Cardiac fibroblast (primary cell): ENCODE measurements at regions not wholly inside any gene's neighbourhood (a gene's known extent, or its start where the extent isn't known, plus 50 kb on each side); places are given as distances from the start of the nearest gene placed in this dataset.

Source experiments
- DNase-seq, 2 donors: peaks; one replicate each; pipeline versions ENCODE4 v3.0.0 to v3.0.0-alpha.2; 2010; ENCODE audit warnings: low read depth in 2 of 2
- H3K4me3 ChIP-seq, 2 donors: replicated peaks in 1 of 2; 1 replicate in 1 of 2; 2 replicates in 1 of 2; pipeline ENCODE4 v1.5.1; 2011; ENCODE audit warnings: low read depth in 2 of 2, low read length in 2 of 2, mild to moderate bottlenecking in 2 of 2, moderate library complexity in 1 of 2
- CTCF ChIP-seq: IDR thresholded peaks from one replicate; pipeline ENCODE4 v1.5.1; 2011; ENCODE audit warnings: low read depth, mild to moderate bottlenecking, low read length, inconsistent platforms

GRCh38 chr2:217162533-217162932 is 302.7 kb upstream of the TNP1 start:
- TF ChIP-seq CTCF, result no peak
- peak; percentile 70 to 71 for DNase-seq
- H3K4me3 ChIP-seq, result no peak overlapping the region

- no peak for TF ChIP-seq CTCF
- DNase-seq, result no peak
- no peak overlapping the region for H3K4me3 ChIP-seq
Measured at GRCh38 chr2:217160978-217161973, 301.4 kb upstream of the TNP1 start.

DNA sequence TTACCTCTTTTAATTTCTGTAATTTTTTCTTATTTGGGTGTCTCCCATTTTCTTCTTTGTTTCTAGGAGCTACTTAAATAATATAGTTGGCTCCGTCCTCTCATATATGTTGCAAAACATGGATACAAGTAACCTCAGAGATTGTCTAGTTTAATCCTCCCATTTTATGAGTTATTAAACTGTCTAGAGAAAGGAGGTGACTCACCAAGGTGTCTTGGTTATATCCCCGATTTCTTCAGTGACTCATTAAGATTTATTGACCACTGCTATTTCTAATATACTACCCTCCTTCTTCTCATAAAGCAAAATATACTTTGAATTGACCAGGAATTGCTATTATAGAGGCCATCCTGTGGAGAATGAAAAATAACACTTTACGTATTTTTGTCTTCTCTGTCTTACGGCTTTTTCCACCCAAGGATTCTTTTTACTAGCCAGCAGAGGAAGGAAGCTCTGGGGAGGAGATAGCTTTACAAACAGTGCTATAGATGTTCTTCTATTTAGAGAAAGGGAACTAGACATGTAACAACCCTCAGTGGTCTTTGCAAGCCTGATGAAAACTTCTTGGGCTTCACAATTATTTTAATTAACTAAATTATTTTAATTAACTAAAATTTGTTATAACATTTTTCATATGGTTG is 300.4 kb upstream of the TNP1 start:
- no peak for TF ChIP-seq CTCF
- DNase-seq, result peak in 1 of 2 donors; percentile 14

DNA sequence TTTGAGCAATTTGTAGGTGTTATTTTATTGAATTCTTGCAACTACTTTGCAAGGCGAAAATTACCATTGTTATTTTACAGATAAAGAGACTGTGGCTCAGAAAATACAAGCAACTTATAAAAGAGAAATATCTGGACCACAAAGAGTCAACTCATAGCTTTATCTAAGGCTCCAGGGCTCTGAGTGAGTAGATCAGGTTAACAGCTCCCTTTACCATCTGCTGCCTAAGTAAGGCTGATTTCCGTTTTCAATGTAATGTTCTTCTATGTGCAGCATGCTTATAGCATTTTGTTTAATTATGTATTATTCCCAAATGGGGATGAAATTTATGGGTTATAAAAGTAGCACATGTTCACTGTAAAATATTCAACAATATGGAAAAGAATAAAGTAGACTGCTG is 299.1 kb upstream of the TNP1 start:
- no peak for TF ChIP-seq CTCF
- H3K4me3 ChIP-seq, result no peak overlapping the region
- no peak for DNase-seq

More for the DNA sequence above, 300.4 kb upstream of the TNP1 start:
- no peak overlapping the region for H3K4me3 ChIP-seq

- H3K4me3 ChIP-seq, result no peak overlapping the region
- DNase-seq, result no peak
- TF ChIP-seq CTCF, result no peak
Measured at GRCh38 chr2:217157581-217157980, 297.7 kb upstream of the TNP1 start.

DNA sequence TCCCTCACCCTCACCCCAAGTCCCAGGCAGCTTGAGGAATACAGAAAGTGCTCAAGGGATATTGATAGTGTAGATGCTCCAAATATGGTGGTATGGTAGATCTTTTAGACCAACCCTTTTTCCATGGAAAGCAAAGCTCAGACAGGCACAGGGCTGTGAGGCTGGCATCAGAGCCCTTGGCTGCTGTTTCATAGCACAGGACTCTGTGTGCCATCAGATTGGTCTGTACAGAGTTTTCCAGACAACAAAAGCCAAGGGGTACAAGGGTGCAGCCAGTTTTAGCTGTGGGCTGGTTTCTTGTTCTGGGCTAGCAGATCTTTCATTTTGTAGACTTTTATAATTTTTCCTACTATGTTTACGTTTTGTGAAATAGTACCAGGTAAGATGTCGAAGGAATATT is 296.9 kb upstream of the TNP1 start:
- TF ChIP-seq CTCF, result no peak
- DNase-seq, result no peak
- no peak overlapping the region for H3K4me3 ChIP-seq
